Thoracic aorta (tissue), 2 donors: ENCODE measurements at regions not wholly inside any gene's neighbourhood (a gene's known extent, or its start where the extent isn't known, plus 50 kb on each side); places are given as distances from the start of the nearest gene placed in this dataset.

ENCODE experiments used
- ATAC-seq: fragments of 150-250 bp; one replicate; pipeline ENCODE4 v1.8.0; 2017; ENCODE audit warnings: low read depth; ENCODE audit not compliant: insufficient number of reproducible peaks, low FRiP score
- DNase-seq: peaks from one replicate; pipeline ENCODE4 v3.0.0-alpha.2; 2020; ENCODE audit warnings: low spot score
- H3K27ac ChIP-seq, 2 donors: fragments of 200-600 bp; sonication (generic); 1 replicate in 1 of 2; 2 replicates in 1 of 2; pipeline ENCODE4 v1.5.1; 2016; ENCODE audit warnings: mild to moderate bottlenecking in 2 of 2, moderate library complexity in 2 of 2
- H3K27me3 ChIP-seq: fragments of 200-600 bp; sonication (generic); replicated peaks from 2 replicates; pipeline ENCODE4 v1.6.0; 2016; ENCODE audit warnings: mild to moderate bottlenecking; ENCODE audit not compliant: insufficient read depth
- H3K36me3 ChIP-seq: fragments of 200-600 bp; sonication (generic); one replicate; pipeline ENCODE4 v1.5.1; 2016
- H3K4me1 ChIP-seq, 2 donors: fragments of 200-600 bp; sonication (generic); 1 replicate in 1 of 2; 2 replicates in 1 of 2; pipeline versions ENCODE4 v1.5.1 to v1.6.0; 2016; ENCODE audit warnings: low read depth in 2 of 2, mild to moderate bottlenecking in 1 of 2; ENCODE audit not compliant: control insufficient read depth in 1 of 2
- H3K4me3 ChIP-seq: fragments of 200-600 bp; sonication (generic); 2 replicates; pipeline ENCODE4 v1.5.1; 2016; ENCODE audit warnings: mild to moderate bottlenecking
- H3K9me3 ChIP-seq: fragments of 200-600 bp; sonication (generic); 2 replicates; pipeline ENCODE4 v1.5.1; 2016
- TF ChIP-seq, protein P1 (sequence below): fragments of 200-600 bp; sonication (generic); IDR thresholded peaks from one replicate; pipeline ENCODE4 v1.5.1; 2019; ENCODE audit warnings: antibody characterized with exemption

DNA sequence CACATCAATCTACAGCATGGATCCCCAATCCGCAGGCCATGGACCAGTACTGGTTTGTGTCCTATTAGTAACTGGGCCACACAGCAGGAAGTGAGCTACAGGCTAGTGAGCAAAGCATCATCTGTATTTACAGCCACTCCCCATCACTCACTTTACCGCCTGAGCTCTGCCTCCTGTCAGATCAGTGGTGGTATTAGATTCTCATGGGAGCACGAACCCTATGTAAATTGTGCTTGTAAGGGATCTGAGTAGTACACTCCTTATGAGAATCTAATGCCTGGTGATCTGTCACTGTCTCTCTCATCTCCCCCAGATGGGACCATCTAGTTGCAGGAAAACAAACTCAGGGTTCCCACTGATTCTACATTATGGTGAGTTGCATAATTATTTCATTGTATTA is 212.7 kb upstream of the FAM174A start:
- no peaks in the 10 kb centered on the region for H3K4me1 ChIP-seq
- H3K9me3 ChIP-seq: no peaks in the 10 kb centered on the region
- no peak overlapping the region for H3K27ac ChIP-seq
- TF ChIP-seq, protein P1, sequence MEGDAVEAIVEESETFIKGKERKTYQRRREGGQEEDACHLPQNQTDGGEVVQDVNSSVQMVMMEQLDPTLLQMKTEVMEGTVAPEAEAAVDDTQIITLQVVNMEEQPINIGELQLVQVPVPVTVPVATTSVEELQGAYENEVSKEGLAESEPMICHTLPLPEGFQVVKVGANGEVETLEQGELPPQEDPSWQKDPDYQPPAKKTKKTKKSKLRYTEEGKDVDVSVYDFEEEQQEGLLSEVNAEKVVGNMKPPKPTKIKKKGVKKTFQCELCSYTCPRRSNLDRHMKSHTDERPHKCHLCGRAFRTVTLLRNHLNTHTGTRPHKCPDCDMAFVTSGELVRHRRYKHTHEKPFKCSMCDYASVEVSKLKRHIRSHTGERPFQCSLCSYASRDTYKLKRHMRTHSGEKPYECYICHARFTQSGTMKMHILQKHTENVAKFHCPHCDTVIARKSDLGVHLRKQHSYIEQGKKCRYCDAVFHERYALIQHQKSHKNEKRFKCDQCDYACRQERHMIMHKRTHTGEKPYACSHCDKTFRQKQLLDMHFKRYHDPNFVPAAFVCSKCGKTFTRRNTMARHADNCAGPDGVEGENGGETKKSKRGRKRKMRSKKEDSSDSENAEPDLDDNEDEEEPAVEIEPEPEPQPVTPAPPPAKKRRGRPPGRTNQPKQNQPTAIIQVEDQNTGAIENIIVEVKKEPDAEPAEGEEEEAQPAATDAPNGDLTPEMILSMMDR: no peak
- no peak overlapping the region for H3K4me3 ChIP-seq
- H3K27me3 ChIP-seq: no peaks in the 10 kb centered on the region
- no peak for ATAC-seq
- no peaks in the 10 kb centered on the region for H3K36me3 ChIP-seq
- DNase-seq: no peak

DNA sequence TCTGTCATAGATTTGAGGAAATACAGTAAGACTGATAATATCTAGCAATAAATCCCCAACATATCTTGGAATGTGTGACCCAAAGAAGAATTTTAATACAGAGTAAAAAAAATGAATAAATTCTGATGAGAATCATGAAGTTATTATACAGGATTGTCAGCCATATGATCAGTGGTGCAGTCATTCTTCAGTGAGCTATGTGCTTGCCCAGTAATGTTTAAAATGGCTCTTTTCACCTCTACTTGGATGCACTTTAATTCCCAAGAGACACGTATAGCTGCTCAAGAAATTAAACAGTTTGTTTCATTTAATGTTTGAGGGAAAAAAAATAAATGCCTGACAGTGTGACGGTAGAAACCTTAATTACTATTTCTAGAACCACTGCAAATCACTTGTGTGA is 215.3 kb upstream of the FAM174A start:
- no peak for DNase-seq

DNA sequence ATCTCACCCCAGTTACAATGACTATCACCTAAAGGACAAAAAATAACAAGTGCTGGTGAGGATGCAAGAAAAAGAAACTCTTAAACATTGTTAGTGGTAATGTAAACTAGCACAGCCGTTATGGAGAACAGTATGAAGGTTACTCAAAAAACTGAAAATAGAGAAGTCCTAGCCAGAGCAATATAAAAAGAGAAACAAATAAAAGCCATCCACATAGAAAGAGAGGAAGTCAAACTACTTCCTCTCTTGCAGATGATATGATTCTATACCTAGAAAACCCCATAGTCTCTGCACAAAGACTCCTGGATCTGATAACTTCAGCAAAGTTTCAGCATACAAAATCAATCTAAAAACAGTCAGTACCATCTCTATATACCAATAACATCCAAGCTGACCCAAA is 221.5 kb upstream of the FAM174A start:
- TF ChIP-seq, protein P1: no peak
- Histone ChIP-seq H3K4me3 (no peak overlapping the region), H3K4me1 (no peaks in the 10 kb centered on the region), H3K36me3 (no peaks in the 10 kb centered on the region), H3K27ac (no peak overlapping the region), H3K9me3 (no peaks in the 10 kb centered on the region), H3K27me3 (no peaks in the 10 kb centered on the region)
- no peak for ATAC-seq
- DNase-seq: no peak

More for the DNA sequence above, 215.3 kb upstream of the FAM174A start:
- no peaks in the 10 kb centered on the region for H3K27me3 ChIP-seq
- ATAC-seq: no peak
- TF ChIP-seq, protein P1: no peak
- no peak overlapping the region for H3K27ac ChIP-seq
- H3K9me3 ChIP-seq: no peaks in the 10 kb centered on the region
- H3K4me1 ChIP-seq: no peaks in the 10 kb centered on the region
- no peaks in the 10 kb centered on the region for H3K36me3 ChIP-seq
- H3K4me3 ChIP-seq: no peak overlapping the region

DNA sequence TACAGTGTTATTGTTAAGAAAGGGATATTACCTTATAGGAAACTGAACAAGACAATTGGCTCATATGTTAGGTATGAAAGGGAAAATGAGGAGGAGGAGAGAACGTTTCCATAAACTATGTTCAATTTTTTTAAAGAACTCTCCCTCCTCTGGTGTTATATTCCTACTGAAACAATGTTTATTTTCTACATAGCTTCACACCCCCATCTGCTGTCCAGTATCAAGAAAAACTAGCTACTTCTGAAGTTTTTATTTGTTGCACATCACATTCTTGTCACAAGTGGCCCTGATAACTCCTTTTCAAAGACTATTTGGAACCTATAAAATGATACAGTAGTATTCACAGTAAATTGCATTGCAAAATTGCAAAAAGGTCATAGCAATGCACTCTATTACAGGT is 223.4 kb upstream of the FAM174A start:
- no peaks in the 10 kb centered on the region for H3K27me3 ChIP-seq
- H3K4me1 ChIP-seq: no peaks in the 10 kb centered on the region
- no peak for DNase-seq
- no peak for ATAC-seq
- H3K36me3 ChIP-seq: no peaks in the 10 kb centered on the region
- H3K27ac ChIP-seq: no peak overlapping the region
- no peak overlapping the region for H3K4me3 ChIP-seq
- TF ChIP-seq, protein P1: no peak
- H3K9me3 ChIP-seq: no peaks in the 10 kb centered on the region

DNA sequence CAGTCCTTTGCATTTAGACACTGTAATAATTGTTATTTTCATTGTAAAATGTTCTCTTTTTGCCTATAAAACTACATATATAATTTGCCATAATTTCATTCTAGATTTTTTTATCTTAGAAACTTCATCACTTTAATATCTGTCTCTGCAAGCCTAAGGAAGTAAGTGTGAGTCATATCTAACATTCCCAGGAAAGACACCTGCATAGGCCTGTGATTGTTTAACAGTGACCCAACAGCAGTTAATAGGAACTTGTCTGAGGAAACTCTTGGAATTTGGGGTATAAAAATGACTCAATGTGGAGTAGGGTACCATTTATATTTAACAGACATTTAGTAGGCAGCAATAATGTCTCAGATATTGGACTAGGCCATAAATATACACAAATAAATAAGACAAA is 229.2 kb upstream of the FAM174A start:
- H3K4me1 ChIP-seq: no peaks in the 10 kb centered on the region
- TF ChIP-seq, protein P1: no peak
- H3K9me3 ChIP-seq: no peaks in the 10 kb centered on the region
- H3K27ac ChIP-seq: no peak overlapping the region
- no peak for ATAC-seq
- no peaks in the 10 kb centered on the region for H3K36me3 ChIP-seq
- no peaks in the 10 kb centered on the region for H3K27me3 ChIP-seq
- H3K4me3 ChIP-seq: no peak overlapping the region
- DNase-seq: no peak
